Gastrocnemius medialis (tissue), 4 donors: ENCODE measurements at regions not wholly inside any gene's neighbourhood (a gene's known extent, or its start where the extent isn't known, plus 50 kb on each side); places are given as distances from the start of the nearest gene placed in this dataset.

Source experiments
- POLR2A ChIP-seq, 2 donors: fragments of 450-650 bp; IDR thresholded peaks; one replicate each; pipeline ENCODE4 v1.6.1; 2017; ENCODE audit warnings: antibody characterized with exemption in 2 of 2, mild to moderate bottlenecking in 2 of 2, moderate library complexity in 2 of 2
- TF ChIP-seq, protein P1 (sequence below), 5 experiments: fragments of 450-650 bp in 3 of 5; fragments of 200-600 bp in 2 of 5; sonication (generic) in 2 of 5; IDR thresholded peaks in 4 of 5; conservative IDR thresholded peaks in 1 of 5; 1 replicate in 4 of 5; 2 replicates in 1 of 5; pipeline ENCODE4 v1.5.1; 2016 to 2019; ENCODE audit warnings: antibody characterized with exemption in 5 of 5, mild to moderate bottlenecking in 3 of 5, moderate library complexity in 3 of 5

DNA sequence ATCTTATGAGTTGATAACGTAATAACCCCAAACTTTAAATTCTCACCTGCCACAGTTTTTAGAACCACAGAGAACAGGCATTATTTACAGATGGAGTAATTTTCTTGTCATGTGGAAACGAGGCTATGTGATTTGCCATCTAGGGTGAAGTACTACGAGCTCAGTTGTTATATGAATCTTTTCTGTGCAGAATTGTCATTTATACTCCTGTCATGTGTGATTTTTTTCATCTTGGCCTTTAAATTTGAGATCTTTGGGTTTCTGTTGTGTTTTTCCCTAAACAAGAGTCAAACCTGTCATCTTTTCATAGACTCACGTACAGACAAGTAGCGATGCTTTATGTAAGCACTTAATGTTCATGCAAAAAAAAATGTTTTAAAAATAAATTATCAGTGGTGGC is 153.7 kb upstream of the TAC1 start:
- TF ChIP-seq, protein P1, sequence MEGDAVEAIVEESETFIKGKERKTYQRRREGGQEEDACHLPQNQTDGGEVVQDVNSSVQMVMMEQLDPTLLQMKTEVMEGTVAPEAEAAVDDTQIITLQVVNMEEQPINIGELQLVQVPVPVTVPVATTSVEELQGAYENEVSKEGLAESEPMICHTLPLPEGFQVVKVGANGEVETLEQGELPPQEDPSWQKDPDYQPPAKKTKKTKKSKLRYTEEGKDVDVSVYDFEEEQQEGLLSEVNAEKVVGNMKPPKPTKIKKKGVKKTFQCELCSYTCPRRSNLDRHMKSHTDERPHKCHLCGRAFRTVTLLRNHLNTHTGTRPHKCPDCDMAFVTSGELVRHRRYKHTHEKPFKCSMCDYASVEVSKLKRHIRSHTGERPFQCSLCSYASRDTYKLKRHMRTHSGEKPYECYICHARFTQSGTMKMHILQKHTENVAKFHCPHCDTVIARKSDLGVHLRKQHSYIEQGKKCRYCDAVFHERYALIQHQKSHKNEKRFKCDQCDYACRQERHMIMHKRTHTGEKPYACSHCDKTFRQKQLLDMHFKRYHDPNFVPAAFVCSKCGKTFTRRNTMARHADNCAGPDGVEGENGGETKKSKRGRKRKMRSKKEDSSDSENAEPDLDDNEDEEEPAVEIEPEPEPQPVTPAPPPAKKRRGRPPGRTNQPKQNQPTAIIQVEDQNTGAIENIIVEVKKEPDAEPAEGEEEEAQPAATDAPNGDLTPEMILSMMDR (IDR thresholded peaks at IDR 0.05 in 4 of 5, conservative IDR thresholded peaks at IDR 0.05 in 1 of 5), result no peak
- TF ChIP-seq POLR2A (IDR thresholded peaks at IDR 0.05), result no peak
